SKM-1 treated with dmso at 0.1 percent for 144 hours (cell line): ENCODE measurements at regions not wholly inside any gene's neighbourhood (a gene's known extent, or its start where the extent isn't known, plus 50 kb on each side); places are given as distances from the start of the nearest gene placed in this dataset.

Experiments
- DNase-seq: peaks from one replicate; lab custom pipeline; 2025; ENCODE audit not compliant: unreplicated experiment; lab: John Stamatoyannopoulos, UW

DNA sequence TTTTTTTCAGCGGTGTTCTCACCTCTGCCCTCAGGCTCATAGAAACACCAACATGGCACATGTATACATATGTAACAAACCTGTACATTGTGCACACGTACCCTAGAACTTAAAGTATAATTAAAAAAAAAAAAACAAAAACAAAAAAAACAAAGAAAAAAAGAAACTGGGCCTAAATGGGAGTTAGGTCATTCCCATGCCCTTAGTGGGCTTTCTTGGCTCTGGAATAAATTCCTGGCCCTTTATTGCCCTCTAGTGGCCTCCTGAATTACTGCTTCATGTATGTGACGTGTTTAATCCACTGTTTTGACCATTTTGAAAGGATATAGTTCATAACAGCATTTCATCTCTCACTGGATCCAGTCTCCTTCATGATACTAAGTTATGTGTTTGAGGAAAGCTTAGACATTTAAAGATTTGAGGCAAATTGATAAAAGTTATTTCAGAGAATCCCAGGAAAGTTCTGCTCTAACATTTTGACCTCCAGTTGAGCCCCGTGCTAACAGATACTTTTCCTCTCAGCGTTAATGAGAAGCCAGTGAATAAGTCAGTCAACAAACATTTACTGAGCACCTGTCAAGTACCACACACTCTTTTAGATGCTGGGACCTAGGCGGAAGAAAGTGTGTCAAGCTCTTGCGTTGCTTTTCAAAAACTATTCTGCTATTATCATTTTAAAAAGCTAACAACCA, 54.7 kb upstream of the SYPL1 start:
- DNase-seq: peak; percentile 28

DNA sequence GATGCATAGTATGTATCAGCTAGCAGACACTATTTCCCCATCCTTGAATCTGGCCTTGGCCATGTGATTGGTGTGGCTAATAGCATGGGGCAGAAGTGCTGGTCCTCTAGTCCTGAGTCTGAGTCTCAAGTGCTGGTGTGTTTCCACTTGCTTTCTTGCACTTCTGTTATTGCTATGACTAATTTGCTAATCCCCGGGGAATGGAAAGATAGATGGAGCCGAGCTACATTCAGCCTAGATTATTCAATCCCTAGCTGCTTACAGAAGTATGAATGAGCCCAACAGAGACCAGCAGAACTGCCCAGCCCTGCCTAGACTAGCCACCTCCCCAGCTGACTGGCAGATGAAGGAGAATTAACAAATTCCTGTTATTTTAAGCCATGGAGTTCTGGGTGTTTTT, 53.2 kb upstream of the SYPL1 start:
- DNase-seq: no peak

DNA sequence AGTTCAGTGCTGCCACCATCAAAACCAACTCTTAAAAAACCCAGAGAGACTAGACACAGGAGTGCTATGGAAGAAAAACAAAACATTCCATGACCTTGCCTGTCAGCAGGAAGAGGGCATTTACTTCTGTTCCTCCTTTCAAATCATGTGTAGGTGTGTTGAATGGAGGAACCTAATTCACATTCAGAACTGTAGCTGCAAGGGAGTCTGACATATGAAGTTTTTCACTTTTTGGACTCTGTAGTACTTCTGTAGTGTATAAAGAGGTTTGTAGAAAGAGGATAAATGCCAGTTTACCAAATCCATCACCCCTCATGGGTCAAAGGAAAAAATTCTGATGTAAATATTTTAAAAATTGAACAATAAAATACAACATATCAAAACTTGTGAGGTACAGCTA, 51.1 kb upstream of the SYPL1 start:
- no peak for DNase-seq
